GM23338 (cell line): ENCODE measurements at regions not wholly inside any gene's neighbourhood (a gene's known extent, or its start where the extent isn't known, plus 50 kb on each side); places are given as distances from the start of the nearest gene placed in this dataset.
A peak's percentile ranks its signal among the peaks of the same experiment; 100 is the strongest.

Experiments used
- ATAC-seq: fragments of 200-7000 bp; cut with Tn5 transposase; 3 replicates; pipeline ENCODE4 v1.9.1; 2020
- DNase-seq: peaks from one replicate; pipeline ENCODE4 v3.0.0-alpha.2; 2015; ENCODE audit warnings: low spot score
- H2AFZ ChIP-seq: fragments of 200-600 bp; sonication (generic); 2 replicates; pipeline ENCODE4 v1.8.0; 2016; ENCODE audit warnings: antibody characterized with exemption, mild to moderate bottlenecking, moderate library complexity
- H3F3A ChIP-seq: fragments of 200-600 bp; sonication (generic); replicated peaks from 2 replicates; pipeline ENCODE4 v1.8.0; 2017; ENCODE audit warnings: antibody characterized with exemption, mixed run types, low read depth
- H3K27ac ChIP-seq: fragments of 200-600 bp; sonication (generic); 2 replicates; pipeline ENCODE4 v1.6.1; 2016; ENCODE audit warnings: low read depth
- H3K27me3 ChIP-seq: fragments of 200-600 bp; sonication (generic); 2 replicates; pipeline ENCODE4 v1.8.0; 2016; ENCODE audit warnings: mild to moderate bottlenecking, mixed run types, moderate library complexity; ENCODE audit not compliant: insufficient read depth
- H3K36me3 ChIP-seq: fragments of 200-600 bp; sonication (generic); 2 replicates; pipeline ENCODE4 v1.8.0; 2016; ENCODE audit warnings: mild to moderate bottlenecking; ENCODE audit not compliant: insufficient read depth
- H3K4me1 ChIP-seq: fragments of 200-600 bp; sonication (generic); 2 replicates; pipeline ENCODE4 v1.8.0; 2016; ENCODE audit warnings: mild to moderate bottlenecking, moderate library complexity; ENCODE audit not compliant: insufficient read depth
- H3K4me2 ChIP-seq: fragments of 200-600 bp; sonication (generic); 2 replicates; pipeline ENCODE4 v1.7.1; 2017; ENCODE audit warnings: mixed run types
- H3K4me3 ChIP-seq: fragments of 200-600 bp; sonication (generic); 2 replicates; pipeline ENCODE4 v1.6.1; 2016; ENCODE audit warnings: mixed run types
- H3K79me2 ChIP-seq: fragments of 200-600 bp; sonication (generic); replicated peaks from 2 replicates; pipeline ENCODE4 v1.8.0; 2017; ENCODE audit warnings: mild to moderate bottlenecking; ENCODE audit not compliant: insufficient read depth
- H3K9me2 ChIP-seq: fragments of 200-600 bp; sonication (generic); 2 replicates; pipeline ENCODE4 v1.8.0; 2017; ENCODE audit not compliant: insufficient read depth
- H4K20me1 ChIP-seq: fragments of 200-600 bp; sonication (generic); replicated peaks from 2 replicates; pipeline ENCODE4 v1.8.0; 2017; ENCODE audit warnings: mild to moderate bottlenecking; ENCODE audit not compliant: insufficient read depth
- H3K27ac Mint-ChIP-seq: 2 replicates; pipeline ENCODE4 v1.8.0; 2020; ENCODE audit warnings: inconsistent platforms, mild to moderate bottlenecking, moderate library complexity, mixed read lengths
- H3K27me3 Mint-ChIP-seq: 3 replicates; pipeline ENCODE4 v1.8.0; 2022; ENCODE audit warnings: low read depth, mild to moderate bottlenecking, moderate library complexity, mixed read lengths, inconsistent platforms; ENCODE audit not compliant: insufficient read depth, poor library complexity
- H3K36me3 Mint-ChIP-seq: 3 replicates; pipeline ENCODE4 v1.8.0; 2021; ENCODE audit warnings: low read depth, mild to moderate bottlenecking, inconsistent platforms, moderate library complexity, mixed read lengths
- H3K4me1 Mint-ChIP-seq: 3 replicates; pipeline ENCODE4 v1.8.0; 2020; ENCODE audit warnings: mild to moderate bottlenecking, inconsistent platforms, mixed read lengths
- H3K4me3 Mint-ChIP-seq: 3 replicates; pipeline ENCODE4 v1.8.0; 2021; ENCODE audit warnings: moderate library complexity, mild to moderate bottlenecking, inconsistent platforms, mixed read lengths
- H3K9me3 Mint-ChIP-seq: 3 replicates; pipeline ENCODE4 v1.8.0; 2020; ENCODE audit warnings: moderate library complexity, mild to moderate bottlenecking, inconsistent platforms, mixed read lengths
- CREB1 ChIP-seq: fragments of 250-450 bp; sonication (Bioruptor Pico); IDR thresholded peaks from 2 replicates; pipeline ENCODE4 v1.5.0; 2020; ENCODE audit warnings: low read depth, mild to moderate bottlenecking, moderate library complexity
- EZH2 ChIP-seq: fragments of 200-600 bp; sonication (generic); IDR thresholded peaks from one replicate; pipeline ENCODE4 v1.8.0; 2017; ENCODE audit warnings: antibody characterized with exemption, mild to moderate bottlenecking, low read depth; ENCODE audit not compliant: unreplicated experiment
- EZH2phosphoT487 ChIP-seq: fragments of 200-600 bp; sonication (generic); IDR thresholded peaks from one replicate; pipeline ENCODE4 v1.8.1; 2018; ENCODE audit warnings: antibody characterized with exemption; ENCODE audit not compliant: unreplicated experiment
- JUNB ChIP-seq: IDR thresholded peaks from one replicate; pipeline ENCODE4 v1.6.1; 2016; ENCODE audit warnings: antibody characterized with exemption; ENCODE audit not compliant: unreplicated experiment
- NANOG ChIP-seq: IDR thresholded peaks from 2 replicates; pipeline ENCODE4 v1.6.1; 2016; ENCODE audit warnings: antibody characterized with exemption, borderline replicate concordance
- POLR2AphosphoS5 ChIP-seq: IDR thresholded peaks from 2 replicates; pipeline ENCODE4 v1.6.1; 2016; ENCODE audit warnings: antibody characterized with exemption, low read depth
- STAT1 ChIP-seq: IDR thresholded peaks from one replicate; pipeline ENCODE4 v1.6.1; 2016; ENCODE audit warnings: antibody characterized with exemption; ENCODE audit not compliant: unreplicated experiment
- ZNF114 ChIP-seq: fragments of 250-450 bp; sonication (Bioruptor Pico); IDR thresholded peaks from 2 replicates; pipeline ENCODE4 v1.5.0; 2020; ENCODE audit warnings: mild to moderate bottlenecking, moderate library complexity
- ZNF331 ChIP-seq: fragments of 250-450 bp; sonication (Bioruptor Pico); IDR thresholded peaks from 2 replicates; pipeline ENCODE4 v1.5.0; 2020; ENCODE audit warnings: low read depth, mild to moderate bottlenecking, moderate library complexity
- ZNF462 ChIP-seq: fragments of 250-450 bp; sonication (Bioruptor Pico); IDR thresholded peaks from 2 replicates; pipeline ENCODE4 v1.5.0; 2020; ENCODE audit warnings: mild to moderate bottlenecking, moderate library complexity
- TF ChIP-seq, protein P1 (sequence below), 2 experiments: fragments of 200-600 bp in 1 of 2; sonication (generic) in 1 of 2; conservative IDR thresholded peaks; 2 replicates each; pipeline versions ENCODE4 v1.5.1 to v1.6.1; 2016 to 2017; ENCODE audit warnings: antibody characterized with exemption in 2 of 2, low read depth in 2 of 2, mild to moderate bottlenecking in 2 of 2, moderate library complexity in 1 of 2
- TF ChIP-seq, protein P2 (sequence below): IDR thresholded peaks from one replicate; pipeline ENCODE4 v1.6.1; 2018; ENCODE audit warnings: antibody characterized with exemption; ENCODE audit not compliant: unreplicated experiment
- TF ChIP-seq, protein P3 (sequence below): IDR thresholded peaks from 2 replicates; pipeline ENCODE4 v1.6.1; 2016; ENCODE audit warnings: antibody characterized with exemption

DNA sequence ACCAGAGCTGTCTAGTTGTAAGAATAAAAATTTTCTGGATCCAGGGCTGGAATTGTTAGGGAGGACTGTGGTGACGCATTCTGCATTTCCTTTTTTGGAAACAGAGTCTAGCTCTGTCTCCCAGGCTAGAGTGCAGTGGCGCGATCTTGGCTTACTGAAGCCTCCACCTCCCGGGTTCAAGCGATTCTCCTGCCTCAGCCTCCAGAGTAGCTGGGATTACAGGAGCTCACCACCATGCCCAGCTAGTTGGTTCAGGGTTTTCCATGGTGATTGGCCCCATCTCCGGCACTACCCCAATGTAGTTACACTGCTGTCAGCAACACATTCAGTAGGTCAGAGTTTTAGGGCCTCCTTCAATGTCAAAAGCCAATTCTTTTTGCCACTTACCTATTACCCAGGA, 58.6 kb upstream of the RNF152 start:
- no peaks in the 10 kb centered on the region for H3K27me3 ChIP-seq
- peaks cover 10% of the 10 kb centered on the region; the same call in 1 of the 2 replicates for H3K4me1 ChIP-seq
- H3K4me2 ChIP-seq = no peak overlapping the region
- no peak for TF ChIP-seq ZNF462 (CRISPR knock-in tag)
- no peak for TF ChIP-seq STAT1
- TF ChIP-seq EZH2phosphoT487 = no peak
- TF ChIP-seq, protein P1, sequence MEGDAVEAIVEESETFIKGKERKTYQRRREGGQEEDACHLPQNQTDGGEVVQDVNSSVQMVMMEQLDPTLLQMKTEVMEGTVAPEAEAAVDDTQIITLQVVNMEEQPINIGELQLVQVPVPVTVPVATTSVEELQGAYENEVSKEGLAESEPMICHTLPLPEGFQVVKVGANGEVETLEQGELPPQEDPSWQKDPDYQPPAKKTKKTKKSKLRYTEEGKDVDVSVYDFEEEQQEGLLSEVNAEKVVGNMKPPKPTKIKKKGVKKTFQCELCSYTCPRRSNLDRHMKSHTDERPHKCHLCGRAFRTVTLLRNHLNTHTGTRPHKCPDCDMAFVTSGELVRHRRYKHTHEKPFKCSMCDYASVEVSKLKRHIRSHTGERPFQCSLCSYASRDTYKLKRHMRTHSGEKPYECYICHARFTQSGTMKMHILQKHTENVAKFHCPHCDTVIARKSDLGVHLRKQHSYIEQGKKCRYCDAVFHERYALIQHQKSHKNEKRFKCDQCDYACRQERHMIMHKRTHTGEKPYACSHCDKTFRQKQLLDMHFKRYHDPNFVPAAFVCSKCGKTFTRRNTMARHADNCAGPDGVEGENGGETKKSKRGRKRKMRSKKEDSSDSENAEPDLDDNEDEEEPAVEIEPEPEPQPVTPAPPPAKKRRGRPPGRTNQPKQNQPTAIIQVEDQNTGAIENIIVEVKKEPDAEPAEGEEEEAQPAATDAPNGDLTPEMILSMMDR (conservative IDR thresholded peaks at IDR 0.05; ENCODE audit: low read depth in 2 of 2) = no peak
- TF ChIP-seq NANOG = no peak
- no peak for TF ChIP-seq POLR2AphosphoS5
- TF ChIP-seq ZNF331 (CRISPR knock-in tag) = no peak
- TF ChIP-seq, protein P2, sequence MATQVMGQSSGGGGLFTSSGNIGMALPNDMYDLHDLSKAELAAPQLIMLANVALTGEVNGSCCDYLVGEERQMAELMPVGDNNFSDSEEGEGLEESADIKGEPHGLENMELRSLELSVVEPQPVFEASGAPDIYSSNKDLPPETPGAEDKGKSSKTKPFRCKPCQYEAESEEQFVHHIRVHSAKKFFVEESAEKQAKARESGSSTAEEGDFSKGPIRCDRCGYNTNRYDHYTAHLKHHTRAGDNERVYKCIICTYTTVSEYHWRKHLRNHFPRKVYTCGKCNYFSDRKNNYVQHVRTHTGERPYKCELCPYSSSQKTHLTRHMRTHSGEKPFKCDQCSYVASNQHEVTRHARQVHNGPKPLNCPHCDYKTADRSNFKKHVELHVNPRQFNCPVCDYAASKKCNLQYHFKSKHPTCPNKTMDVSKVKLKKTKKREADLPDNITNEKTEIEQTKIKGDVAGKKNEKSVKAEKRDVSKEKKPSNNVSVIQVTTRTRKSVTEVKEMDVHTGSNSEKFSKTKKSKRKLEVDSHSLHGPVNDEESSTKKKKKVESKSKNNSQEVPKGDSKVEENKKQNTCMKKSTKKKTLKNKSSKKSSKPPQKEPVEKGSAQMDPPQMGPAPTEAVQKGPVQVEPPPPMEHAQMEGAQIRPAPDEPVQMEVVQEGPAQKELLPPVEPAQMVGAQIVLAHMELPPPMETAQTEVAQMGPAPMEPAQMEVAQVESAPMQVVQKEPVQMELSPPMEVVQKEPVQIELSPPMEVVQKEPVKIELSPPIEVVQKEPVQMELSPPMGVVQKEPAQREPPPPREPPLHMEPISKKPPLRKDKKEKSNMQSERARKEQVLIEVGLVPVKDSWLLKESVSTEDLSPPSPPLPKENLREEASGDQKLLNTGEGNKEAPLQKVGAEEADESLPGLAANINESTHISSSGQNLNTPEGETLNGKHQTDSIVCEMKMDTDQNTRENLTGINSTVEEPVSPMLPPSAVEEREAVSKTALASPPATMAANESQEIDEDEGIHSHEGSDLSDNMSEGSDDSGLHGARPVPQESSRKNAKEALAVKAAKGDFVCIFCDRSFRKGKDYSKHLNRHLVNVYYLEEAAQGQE = no peak
- TF ChIP-seq CREB1 (CRISPR knock-in tag) = no peak
- TF ChIP-seq JUNB = no peak
- no peak for TF ChIP-seq ZNF114 (CRISPR knock-in tag)
- no peak for TF ChIP-seq EZH2
- TF ChIP-seq, protein P3, sequence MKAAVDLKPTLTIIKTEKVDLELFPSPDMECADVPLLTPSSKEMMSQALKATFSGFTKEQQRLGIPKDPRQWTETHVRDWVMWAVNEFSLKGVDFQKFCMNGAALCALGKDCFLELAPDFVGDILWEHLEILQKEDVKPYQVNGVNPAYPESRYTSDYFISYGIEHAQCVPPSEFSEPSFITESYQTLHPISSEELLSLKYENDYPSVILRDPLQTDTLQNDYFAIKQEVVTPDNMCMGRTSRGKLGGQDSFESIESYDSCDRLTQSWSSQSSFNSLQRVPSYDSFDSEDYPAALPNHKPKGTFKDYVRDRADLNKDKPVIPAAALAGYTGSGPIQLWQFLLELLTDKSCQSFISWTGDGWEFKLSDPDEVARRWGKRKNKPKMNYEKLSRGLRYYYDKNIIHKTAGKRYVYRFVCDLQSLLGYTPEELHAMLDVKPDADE = no peak
- no peaks in the 10 kb centered on the region for H3K36me3 Mint-ChIP-seq
- DNase-seq = no peak
- no peaks in the 10 kb centered on the region for H4K20me1 ChIP-seq
- no peak overlapping the region for H3K4me3 ChIP-seq
- peaks cover 6% of the 10 kb centered on the region for H3K27me3 Mint-ChIP-seq
- H3K79me2 ChIP-seq = no peaks in the 10 kb centered on the region
- no peaks in the 10 kb centered on the region for H3K9me2 ChIP-seq
- no peak overlapping the region for H3K27ac Mint-ChIP-seq
- H3K36me3 ChIP-seq = no peaks in the 10 kb centered on the region
- no peak overlapping the region for H3K27ac ChIP-seq
- no peaks in the 10 kb centered on the region; the same call in 2 of the 3 replicates for H3K9me3 Mint-ChIP-seq
- ATAC-seq = no peak
- H3K4me1 Mint-ChIP-seq = peaks cover 25% of the 10 kb centered on the region
- no peak overlapping the region for H3K4me3 Mint-ChIP-seq
- H3F3A ChIP-seq = no peaks in the 10 kb centered on the region
- peak overlapping the region; percentile 20; the same call in 1 of the 2 replicates for H2AFZ ChIP-seq
